Medulla oblongata (tissue), 1 donor: ENCODE measurements at regions not wholly inside any gene's neighbourhood (a gene's known extent, or its start where the extent isn't known, plus 50 kb on each side); places are given as distances from the start of the nearest gene placed in this dataset.
"Not testable (repeated sequence)": the region's sequence is repeated elsewhere in the genome, so short reads cannot be mapped to it uniquely, and the experiment has no call there.

Experiments used
- DNase-seq: peaks from one replicate; pipeline ENCODE4 v3.0.0-alpha.2; 2015; ENCODE audit errors: extremely low spot score

DNA sequence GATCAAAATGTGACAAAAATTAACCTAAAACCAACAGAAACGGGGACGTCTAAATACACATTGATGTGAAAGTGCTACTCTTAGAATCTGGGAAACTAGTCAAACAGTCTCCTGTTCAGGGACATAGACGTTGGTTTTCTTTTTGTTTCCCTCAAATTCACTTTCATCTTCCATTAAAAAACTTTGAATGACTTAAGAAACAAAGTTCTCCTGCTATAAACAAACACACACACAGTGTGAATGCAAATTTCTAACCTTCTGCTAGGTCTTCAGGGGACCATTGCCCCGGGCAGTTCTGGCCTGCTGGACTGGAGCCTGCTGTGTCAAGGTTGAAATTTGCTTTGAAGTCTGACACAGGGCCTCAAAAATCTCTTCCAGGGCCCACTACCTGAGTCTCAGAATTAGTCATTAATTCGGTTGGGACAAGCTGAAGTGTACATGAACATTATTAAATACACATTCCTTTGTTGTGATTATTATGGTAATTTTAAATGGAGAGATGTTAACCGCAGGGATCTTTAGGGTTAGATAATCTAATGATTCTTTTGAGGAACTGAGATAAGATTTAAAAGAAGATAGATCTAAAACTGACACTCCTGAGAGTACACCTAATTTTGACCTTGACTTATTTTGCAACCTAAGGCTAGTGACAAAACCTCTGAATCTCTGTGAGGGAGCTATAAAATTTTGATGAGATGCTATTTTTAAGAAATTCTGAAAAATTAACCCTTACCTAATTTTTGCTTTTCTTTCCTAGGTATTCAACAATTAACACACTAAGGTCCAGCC is 1260.4 kb downstream of the ROBO1 start:
- DNase-seq: no peak

DNA sequence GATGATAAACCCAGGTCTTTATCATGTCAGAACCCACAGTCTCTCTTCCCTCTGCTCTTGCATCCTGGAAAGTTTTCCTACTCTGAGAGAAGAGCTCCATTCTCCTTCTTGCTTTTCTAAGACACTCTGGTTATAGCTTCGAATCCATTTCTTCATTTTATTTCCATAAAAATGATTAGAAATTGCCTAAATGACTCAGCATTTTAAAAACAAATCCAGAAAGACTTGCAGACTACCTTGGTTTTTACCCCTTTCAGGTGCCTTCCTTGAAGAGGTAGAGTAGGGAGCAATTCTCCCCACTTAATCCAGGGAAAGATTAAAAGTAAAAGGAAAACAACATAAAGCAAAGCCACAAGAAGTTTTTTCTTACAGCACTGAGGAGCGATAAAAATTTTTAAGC is 1256.0 kb downstream of the ROBO1 start:
- no peak for DNase-seq

DNA sequence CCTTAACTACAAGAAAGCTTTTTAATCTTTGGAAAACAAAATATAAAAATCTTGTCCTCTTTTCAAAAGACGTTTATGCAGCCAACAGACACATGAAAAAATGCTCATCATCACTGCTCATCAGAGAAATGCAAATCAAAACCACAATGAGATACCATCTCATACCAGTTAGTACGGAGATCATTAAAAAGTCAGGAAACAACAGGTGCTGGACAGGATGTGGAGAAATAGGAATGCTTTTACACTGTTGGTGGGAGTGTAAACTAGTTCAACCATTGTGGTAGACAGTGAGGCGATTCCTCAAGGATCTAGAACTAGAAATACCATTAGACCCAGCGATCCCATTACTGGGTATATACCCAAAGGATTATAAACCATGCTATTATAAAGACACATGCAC is 1255.0 kb downstream of the ROBO1 start:
- not testable (repeated sequence) for DNase-seq

DNA sequence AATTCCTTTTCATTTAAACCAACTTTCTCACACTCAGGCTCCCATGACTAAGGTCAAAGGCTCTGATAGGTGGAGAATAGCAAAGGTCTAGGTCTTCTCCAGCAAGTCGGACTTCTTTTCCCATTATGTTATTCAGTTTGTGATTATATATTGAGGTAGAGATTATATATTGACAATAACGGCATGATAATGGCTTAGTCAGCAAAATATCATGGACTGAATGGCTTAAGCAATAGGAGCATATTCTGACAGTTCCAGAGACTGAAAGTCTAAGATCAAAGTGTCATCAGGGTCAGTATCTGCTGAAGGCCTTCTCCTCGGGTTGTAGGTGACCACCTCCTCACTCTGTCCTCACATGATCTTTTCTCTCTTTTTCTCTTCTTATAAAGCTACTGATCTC is 1251.4 kb downstream of the ROBO1 start:
- DNase-seq: no peak

DNA sequence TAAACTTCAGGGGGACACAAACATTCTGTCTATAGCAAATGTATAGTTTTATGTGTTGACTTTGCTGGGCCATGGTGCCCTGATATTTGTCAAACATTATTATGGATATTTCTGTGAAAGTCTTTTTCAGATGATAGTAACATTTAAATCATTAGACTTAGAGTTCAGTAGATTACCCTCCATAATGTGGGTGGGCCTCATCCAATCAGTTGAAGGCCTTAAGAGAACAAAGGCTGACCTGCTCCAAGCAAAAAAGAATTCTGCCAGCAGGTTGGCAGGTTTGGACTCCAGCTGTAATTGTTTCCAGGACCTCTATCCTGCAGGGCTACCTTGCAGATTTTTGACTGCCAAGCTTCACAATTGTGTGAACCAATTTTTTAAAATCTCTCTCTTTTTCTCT is 1250.9 kb downstream of the ROBO1 start:
- DNase-seq: no peak

DNA sequence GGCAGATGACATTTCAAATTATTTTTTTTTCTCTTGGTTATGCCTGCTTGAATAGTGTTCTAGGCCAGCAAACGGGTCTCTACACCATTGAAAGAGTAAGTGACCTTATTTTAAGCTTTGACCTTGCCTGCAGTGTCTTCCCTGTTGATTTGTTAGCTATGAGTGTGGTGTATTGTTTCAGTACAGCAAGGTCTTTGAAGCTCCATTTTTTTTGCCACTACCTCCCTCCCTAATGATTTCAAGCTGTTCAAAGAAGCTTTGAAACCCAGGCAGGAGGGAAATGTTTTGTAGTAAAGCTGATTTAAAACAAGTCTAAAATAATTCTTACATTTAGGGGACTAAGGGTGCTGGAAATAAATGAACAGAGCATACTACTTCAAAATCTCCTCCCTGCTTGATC is 1249.8 kb downstream of the ROBO1 start:
- no peak for DNase-seq

DNA sequence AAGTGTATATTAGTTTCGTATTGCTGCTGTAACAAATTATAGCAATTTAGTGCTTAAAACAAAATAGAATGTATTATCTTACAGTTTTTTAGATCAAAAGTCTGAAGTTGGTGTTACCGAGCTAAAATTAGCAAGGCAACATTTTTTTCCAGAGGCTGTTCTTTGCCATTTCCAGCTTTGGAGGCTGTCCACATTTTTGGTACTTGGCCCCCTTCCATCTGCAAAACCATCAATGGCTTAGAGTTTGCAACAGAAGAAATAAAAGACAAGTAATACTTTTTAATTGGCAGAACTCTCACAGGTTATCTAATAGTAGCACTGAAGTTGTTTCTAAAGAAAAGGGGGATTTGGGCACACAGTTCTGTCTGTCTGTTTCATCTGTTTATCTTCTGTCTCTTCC is 1248.5 kb downstream of the ROBO1 start:
- DNase-seq: peak; percentile 11

DNA sequence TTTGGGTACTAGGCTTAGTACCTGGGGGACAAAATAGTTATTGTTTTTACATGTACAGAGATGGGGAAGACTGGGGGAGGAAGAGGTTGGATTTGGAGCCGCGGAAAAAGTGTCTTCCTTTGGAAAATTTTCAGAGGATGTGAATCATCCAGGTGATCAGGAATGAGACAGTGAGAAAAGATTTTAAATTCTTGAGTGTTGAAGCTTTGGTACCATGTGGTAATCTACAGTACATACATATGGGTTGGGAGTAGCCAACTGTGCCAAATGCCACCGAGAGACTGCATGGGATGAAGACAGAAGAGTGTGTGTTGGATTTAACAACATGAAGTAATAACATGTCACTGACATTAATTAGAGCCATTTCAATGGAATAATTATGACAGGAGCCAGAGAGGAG is 1238.2 kb downstream of the ROBO1 start:
- DNase-seq: no peak

DNA sequence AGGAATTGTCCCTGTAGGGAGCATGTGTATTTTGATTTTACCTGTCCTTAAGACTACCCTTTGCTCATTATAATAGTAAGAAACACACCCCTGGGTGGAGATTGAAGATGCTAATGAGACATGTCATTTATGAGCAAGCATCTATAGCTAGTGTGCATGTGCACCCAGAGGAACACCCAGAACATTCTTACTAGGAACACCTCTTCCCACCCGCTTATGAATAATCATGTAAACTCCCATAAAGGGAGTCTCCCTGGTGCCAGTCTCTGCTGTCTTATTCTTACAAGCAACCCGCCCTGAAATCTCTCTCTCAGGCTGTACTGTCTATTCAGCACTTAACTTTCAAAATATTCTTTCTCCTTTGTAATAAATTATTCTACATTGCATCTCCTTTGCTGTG is 1227.3 kb downstream of the ROBO1 start:
- DNase-seq: no peak

DNA sequence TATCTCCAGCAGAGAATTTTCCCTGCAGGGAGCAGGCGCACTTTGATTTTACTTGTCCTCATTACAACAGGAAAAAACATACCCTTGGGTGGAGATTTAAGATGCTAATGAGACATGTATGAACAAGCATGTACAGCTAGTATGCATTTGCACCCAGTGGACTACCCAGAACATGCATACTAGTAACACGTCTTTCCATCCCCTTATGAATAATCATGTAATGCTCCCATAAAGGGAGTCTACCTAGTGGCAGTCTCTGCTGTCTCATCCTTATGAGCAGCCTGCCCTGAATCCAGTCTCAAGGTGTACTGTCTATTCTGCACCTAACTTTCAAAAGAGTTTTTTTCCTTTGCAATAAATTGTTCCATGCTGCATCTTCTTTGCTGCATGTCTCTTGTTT is 1222.0 kb downstream of the ROBO1 start:
- DNase-seq: no peak
